BE2C (cell line): ENCODE measurements at regions not wholly inside any gene's neighbourhood (a gene's known extent, or its start where the extent isn't known, plus 50 kb on each side); places are given as distances from the start of the nearest gene placed in this dataset.

ENCODE experiments used
- DNase-seq: peaks from one replicate; pipeline ENCODE4 v3.0.0-alpha.2; 2020
- H3K27me3 ChIP-seq: fragments of 250-450 bp; sonication (Bioruptor Pico); 2 replicates; pipeline ENCODE4 v1.5.1; 2020; ENCODE audit warnings: mild to moderate bottlenecking
- H3K36me3 ChIP-seq: fragments of 250-450 bp; sonication (Bioruptor Pico); 2 replicates; pipeline ENCODE4 v1.5.1; 2020; ENCODE audit warnings: mild to moderate bottlenecking
- H3K4me1 ChIP-seq: fragments of 250-450 bp; sonication (Bioruptor Pico); 2 replicates; pipeline ENCODE4 v1.5.1; 2020
- H3K4me3 ChIP-seq: 2 replicates; pipeline ENCODE4 v1.5.1; 2011; ENCODE audit warnings: low read depth, low read length
- H3K9me3 ChIP-seq: fragments of 250-450 bp; sonication (Bioruptor Pico); 2 replicates; pipeline ENCODE4 v1.5.1; 2020
- CTCF ChIP-seq: IDR thresholded peaks from 2 replicates; pipeline ENCODE4 v1.5.1; 2012; ENCODE audit warnings: mild to moderate bottlenecking, low read depth, low read length

- no peaks in the 10 kb centered on the region for H3K36me3 ChIP-seq
- peaks cover 37% of the 10 kb centered on the region for H3K27me3 ChIP-seq
- H3K4me1 ChIP-seq = 0 out of 2 replicates have a peak, but pooled peaks cover 8% of the 10 kb centered on the region
- no peak overlapping the region for H3K4me3 ChIP-seq
- no peak for TF ChIP-seq CTCF
- no peaks in the 10 kb centered on the region for H3K9me3 ChIP-seq
- no peak for DNase-seq
These were observed 107.7 kb downstream of the FAM53A start for GRCh38 chr4:1576304-1576960.

GRCh38 chr4:1575418-1576303 lies 108.5 kb downstream of the FAM53A start:
- TF ChIP-seq CTCF = no peak

DNA sequence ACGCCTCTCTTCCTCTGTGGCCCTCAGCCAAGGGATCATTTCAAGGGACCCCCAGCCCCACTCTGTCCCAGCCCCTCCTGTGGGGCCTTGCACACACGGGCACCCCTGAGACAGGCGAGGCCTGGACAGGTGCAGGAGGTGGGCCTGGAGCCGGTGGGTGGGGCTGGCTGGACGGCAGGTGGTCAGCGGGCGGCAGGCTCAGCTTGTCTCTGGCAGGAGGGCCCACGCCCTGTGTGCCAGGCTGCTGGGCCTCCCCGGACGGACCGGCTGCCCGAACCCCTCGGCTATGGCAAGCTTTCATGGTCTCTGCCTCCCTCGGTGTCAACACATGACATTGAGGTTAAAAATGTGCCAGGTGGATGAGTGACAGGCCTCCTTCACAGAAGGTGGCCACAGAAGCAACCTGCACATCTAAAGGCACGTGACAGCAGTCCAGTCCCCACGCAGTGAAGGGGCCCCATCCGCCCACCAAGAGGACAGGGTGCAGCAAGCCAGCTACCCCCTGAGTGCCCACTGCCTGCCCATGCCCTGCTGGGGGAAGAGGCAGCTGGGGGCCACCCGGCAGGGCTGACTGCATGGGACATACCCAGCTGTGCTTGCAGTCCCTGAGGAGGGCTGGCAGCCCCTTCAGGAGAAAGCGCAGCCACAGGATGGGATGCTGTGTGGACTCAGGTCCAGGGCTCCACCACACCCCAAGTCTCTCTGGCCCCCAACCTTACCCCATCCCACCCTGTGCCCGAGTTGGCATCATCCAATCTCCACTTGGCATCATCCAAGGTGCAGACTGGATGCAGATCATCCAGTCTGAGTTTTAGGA lies 109.3 kb downstream of the FAM53A start:
- Histone ChIP-seq H3K9me3 (no peaks in the 10 kb centered on the region), H3K36me3 (no peaks in the 10 kb centered on the region), H3K27me3 (peaks cover 37% of the 10 kb centered on the region), H3K4me1 (0 out of 2 replicates have a peak, but pooled peaks cover 5% of the 10 kb centered on the region), H3K4me3 (no peak overlapping the region)
- no peak for TF ChIP-seq CTCF
- DNase-seq = no peak

More at GRCh38 chr4:1575418-1576303, 108.5 kb downstream of the FAM53A start:
- no peak overlapping the region for H3K4me3 ChIP-seq
- H3K9me3 ChIP-seq = no peaks in the 10 kb centered on the region
- H3K36me3 ChIP-seq = no peaks in the 10 kb centered on the region
- peaks cover 37% of the 10 kb centered on the region for H3K27me3 ChIP-seq
- 0 out of 2 replicates have a peak, but pooled peaks cover 8% of the 10 kb centered on the region for H3K4me1 ChIP-seq
- DNase-seq = no peak

DNA sequence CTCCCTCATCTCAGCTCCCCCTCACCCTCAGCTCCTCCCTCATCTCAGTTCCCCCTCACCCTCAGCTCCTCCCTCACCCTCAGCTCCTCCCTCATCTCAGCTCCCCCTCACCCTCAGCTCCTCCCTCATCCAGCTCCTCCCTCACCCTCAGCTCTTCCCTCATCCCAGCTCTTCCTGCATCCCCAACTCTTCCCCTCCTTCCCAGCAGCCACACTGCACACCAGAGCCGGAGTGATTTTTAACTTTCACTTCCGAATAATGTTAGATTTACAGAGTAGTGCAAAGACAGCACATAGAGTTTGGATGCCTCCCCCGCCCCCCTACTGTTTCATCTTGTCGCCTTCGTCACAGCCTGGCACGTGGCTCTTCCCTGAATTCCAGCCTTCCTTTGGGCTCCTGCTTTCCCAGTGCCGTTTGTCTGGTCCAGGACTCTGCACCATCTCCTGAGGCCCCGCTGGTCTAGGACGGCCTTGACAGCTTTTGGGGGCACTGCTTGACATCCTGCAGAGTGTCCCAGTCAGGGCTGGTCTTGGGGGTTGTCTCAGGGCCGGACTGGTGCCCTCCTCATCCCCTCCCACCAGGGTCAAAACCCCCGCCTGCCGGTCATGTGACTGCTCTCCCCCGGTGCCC lies 110.2 kb downstream of the FAM53A start:
- peaks cover 31% of the 10 kb centered on the region for H3K27me3 ChIP-seq

More for the DNA sequence above, 110.2 kb downstream of the FAM53A start:
- no peak for DNase-seq
- H3K4me3 ChIP-seq = no peak overlapping the region
- no peak for TF ChIP-seq CTCF
- no peaks in the 10 kb centered on the region for H3K4me1 ChIP-seq
- no peaks in the 10 kb centered on the region for H3K36me3 ChIP-seq
- H3K9me3 ChIP-seq = no peaks in the 10 kb centered on the region
